ENCODE measurements at regions not wholly inside any gene's neighbourhood (a gene's known extent, or its start where the extent isn't known, plus 50 kb on each side); places are given as distances from the start of the nearest gene placed in this dataset.
A peak's percentile ranks its signal among the peaks of the same experiment; 100 is the strongest.
"Not testable (repeated sequence)": the region's sequence is repeated elsewhere in the genome, so short reads cannot be mapped to it uniquely, and the experiment has no call there.

DNA sequence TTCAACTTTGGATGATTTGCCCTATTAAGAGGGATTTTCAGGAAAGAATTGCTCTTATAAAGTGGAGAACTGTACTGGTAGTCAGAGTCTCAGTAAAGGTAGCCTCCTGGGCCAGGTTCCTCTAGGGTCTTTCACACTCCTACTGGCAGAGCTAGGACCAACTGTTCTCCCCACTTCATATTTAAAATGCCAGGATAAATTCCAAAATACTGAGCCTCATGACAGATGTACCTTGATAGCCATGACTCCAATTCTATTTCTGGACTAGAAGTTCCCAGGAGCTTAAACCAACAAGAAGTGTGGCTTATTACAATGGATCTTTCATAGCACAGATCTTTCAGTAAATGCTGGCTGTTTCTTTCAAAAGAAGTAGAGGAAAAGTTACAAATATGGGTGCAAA lies 126.5 kb downstream of the C12orf75 start:
- peak; percentile 69 for DNase-seq

GRCh38 chr12:105459760-105460330 lies 129.4 kb downstream of the C12orf75 start:
- no peak for DNase-seq

DNA sequence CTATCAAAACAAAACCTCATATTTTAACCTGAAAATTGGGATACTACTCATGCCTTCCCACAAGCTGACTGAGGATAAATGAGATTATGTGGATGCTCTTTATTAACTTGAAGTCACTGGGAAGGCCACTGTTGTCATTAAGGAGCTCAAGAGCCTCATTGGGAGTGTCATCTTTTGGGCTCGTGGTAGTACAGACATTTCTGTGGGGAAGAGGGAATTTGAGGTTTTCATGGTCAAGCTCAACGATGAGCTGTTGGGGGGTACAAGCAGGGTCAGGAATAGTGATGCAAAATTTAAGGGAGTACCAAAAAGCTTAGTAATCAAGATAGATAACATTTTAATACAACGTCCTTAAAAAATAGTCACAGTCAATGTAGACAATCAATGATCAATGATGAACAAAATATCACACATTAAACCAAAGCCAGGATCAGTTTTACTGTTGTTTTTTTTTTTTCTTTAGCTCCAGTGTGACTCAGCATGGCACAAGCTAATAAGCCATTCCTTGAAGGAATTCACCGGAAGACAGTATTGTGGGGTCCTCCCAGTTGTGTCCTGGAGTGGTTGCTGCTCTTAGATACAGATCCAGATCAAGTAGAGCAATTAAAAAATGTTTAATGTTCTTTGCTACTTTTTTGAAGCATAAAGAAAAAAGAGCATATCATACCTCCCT lies 130.9 kb downstream of the C12orf75 start:
- no peak for DNase-seq

DNA sequence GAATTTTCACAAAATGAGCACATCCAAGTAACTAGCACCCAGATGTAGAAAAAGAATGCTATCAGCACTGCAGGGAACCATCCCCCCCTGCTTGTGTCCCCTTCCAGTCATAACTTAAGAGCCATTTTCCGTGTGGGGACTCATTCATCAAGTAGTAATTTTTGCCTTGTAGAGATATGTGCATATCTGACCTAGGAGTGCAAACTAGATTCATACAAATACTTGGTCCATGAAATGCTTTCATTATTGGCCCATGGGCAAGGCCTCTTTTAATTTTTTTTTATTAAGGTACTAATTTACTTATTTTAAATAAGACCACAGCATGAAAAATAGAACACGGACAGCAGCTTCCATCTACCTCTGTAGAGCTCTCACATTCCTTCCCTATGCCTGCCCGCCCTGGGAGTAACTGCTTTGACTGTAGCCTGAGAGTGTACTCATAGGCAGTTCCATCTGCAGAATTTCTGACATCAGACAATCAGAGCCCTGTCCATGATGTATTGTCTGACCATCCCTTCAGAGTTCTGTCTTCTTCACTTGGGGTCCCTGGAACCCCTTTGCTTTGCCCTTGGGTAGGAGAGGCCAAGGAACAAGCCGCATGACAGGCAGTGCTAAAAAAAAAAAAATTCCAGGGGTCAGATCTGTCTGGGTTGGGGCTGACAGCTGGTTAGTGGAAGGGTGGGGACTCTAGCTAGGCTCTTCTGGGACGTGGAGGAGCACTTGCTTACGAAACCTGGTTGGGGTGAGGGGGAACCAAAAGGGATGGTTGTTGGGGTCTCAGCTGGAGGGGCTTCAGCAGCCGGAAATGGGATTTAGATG lies 131.7 kb downstream of the C12orf75 start:
- DNase-seq, result no peak

DNA sequence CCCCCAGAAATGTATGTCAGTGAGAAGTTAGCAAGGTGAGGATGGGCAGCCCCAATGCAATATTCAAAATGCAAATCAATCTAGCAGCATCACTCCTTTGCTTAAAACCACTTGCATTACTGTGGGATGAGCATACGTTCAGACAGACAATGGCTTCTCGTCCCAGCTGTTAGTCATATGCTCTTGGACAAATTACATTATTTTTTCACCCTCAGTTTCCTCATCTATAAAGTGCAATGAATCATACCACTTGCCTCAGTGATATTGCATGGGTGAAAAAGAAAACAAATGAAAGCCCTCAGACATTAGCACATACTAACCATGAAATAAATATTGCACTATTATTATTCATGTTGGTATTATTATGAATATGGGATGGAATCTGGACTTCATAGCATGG lies 132.3 kb downstream of the C12orf75 start:
- no peak for DNase-seq

DNA sequence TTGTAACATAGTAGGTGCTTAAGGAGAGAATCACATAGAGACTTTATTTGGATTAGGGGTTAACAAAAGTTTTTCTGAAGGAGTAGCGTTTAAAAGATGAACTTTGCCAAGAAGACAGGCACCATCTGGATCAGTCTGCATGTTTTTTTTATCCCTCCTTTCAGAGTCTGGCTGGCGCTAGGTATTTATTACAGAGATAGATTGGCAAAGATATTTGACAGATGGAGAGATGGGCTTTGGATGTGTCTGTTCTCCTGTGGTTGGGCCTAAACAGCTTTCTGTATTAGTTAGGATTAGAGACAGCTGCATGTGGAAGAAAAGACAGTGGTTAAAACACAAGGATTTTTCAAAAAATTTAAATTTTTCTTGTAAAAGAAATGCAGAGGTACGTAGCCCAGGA lies 133.9 kb downstream of the C12orf75 start:
- peak; percentile 37 for DNase-seq

- no peak for DNase-seq
Measured at GRCh38 chr12:105466231-105466900, 135.9 kb downstream of the C12orf75 start.

DNA sequence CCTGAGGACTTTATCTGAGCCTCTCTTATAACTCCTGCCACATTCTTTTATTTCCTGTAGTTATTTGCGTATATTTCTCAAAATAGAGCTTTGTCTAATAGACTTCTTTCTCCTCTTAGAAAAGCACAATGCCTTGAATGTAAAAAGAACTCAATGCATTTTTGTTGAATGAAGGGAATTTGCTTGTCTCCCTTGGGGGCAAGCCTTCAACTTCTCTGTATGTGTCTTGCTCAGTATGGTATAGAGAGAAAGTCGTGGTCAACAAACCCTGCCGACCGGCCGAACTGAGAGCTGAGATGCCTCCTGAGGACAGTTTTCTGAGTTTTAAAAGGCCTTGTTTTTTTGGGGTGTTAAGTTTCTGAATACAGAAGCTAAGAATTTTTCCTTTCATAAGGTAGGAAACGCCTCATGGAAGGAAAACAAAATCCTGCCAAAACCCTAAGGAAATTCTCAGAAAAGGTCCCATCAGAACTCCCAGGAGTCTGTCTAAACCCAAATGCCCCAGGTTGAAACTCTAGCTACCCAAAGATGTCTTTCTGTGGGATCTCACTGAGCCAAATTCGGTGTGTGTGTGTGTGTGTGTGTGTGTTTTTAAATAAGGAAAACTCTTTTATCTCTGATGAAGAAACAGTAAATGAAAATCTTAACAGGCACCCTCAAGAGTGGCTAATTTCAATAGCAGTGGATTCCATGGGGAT lies 136.6 kb downstream of the C12orf75 start:
- no peak for DNase-seq

GRCh38 chr12:105467710-105468366 lies 137.3 kb downstream of the C12orf75 start:
- DNase-seq, result no peak

GRCh38 chr12:105468464-105468863 lies 138.0 kb downstream of the C12orf75 start:
- DNase-seq, result no peak

- peak; percentile 63 for DNase-seq
Measured at GRCh38 chr12:105469211-105469610, 138.7 kb downstream of the C12orf75 start.

- no peak for DNase-seq
Measured at GRCh38 chr12:105469701-105470100, 139.2 kb downstream of the C12orf75 start.

- no peak for DNase-seq
Measured at GRCh38 chr12:105470102-105470501, 139.6 kb downstream of the C12orf75 start.

- DNase-seq, result no peak
Measured at GRCh38 chr12:105470601-105471000, 140.1 kb downstream of the C12orf75 start.

DNA sequence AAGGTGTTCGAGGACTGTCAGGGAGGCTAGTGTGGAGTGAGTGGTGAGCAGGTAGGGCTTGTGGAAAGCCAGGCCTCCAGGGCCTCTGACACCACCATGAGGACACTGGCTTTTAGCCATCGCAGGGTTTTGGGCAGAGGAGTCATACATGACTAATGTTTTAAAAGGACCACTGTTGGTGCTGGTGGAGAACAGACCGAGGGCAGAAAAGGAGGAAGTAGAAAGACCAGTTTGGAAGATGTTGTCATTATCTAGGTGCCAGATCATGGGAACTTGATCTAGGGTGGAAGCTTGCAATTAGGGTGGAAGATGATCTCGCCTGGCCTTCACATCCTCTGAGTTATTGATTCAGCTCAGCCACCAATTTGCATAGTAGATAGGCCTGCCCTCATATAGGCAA lies 144.2 kb downstream of the C12orf75 start:
- DNase-seq, result no peak

GRCh38 chr12:105476616-105477015 lies 146.1 kb downstream of the C12orf75 start:
- DNase-seq, result no peak

DNA sequence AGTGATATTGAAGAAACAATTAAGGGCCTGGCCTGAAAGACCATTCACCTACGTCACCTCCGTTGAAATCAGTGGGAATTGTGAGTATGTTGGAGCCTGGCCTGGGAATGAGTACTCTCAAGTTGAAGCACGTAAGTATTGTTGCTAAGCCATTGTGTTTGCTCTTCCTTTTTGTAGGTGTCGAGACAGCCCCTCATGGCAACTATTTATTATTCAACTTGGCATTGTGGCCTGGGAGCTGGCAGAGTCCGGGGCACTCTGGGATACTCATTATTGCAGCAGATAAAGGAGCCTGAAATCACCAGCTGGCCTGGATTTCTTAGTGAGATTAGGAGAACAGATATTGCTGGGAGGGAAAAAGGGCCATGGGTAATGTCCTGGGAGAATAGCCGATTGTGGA lies 147.4 kb downstream of the C12orf75 start:
- DNase-seq, result no peak

GRCh38 chr12:105478788-105479187 lies 148.3 kb downstream of the C12orf75 start:
- not testable (repeated sequence) for DNase-seq

- no peak for DNase-seq
Measured at GRCh38 chr12:105479710-105480109, 149.2 kb downstream of the C12orf75 start.

DNA sequence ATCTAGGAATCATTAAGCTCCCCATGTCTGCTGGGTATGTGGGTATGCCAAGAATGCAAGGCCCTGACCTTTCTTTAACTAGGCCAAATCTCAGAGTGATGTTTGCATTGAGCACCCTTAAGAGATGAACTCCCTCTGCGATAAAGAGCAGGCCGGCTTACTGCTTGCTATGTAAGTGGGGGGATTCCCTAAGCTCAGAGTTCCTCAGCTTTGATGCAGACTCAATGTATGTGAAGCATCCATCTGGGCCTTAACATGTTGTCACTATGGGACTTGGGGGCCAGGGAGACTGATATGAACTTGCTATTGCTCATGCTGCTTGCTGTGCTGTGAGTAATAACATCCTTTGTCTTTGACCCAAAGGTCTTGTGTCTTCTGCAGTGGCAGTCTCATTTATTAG lies 149.7 kb downstream of the C12orf75 start:
- no peak for DNase-seq

- no peak for DNase-seq
Measured at GRCh38 chr12:105481392-105482300, 151.2 kb downstream of the C12orf75 start.

Data from tongue (tissue), 1 donor.